ENCODE measurements at regions not wholly inside any gene's neighbourhood (a gene's known extent, or its start where the extent isn't known, plus 50 kb on each side); places are given as distances from the start of the nearest gene placed in this dataset.

DNA sequence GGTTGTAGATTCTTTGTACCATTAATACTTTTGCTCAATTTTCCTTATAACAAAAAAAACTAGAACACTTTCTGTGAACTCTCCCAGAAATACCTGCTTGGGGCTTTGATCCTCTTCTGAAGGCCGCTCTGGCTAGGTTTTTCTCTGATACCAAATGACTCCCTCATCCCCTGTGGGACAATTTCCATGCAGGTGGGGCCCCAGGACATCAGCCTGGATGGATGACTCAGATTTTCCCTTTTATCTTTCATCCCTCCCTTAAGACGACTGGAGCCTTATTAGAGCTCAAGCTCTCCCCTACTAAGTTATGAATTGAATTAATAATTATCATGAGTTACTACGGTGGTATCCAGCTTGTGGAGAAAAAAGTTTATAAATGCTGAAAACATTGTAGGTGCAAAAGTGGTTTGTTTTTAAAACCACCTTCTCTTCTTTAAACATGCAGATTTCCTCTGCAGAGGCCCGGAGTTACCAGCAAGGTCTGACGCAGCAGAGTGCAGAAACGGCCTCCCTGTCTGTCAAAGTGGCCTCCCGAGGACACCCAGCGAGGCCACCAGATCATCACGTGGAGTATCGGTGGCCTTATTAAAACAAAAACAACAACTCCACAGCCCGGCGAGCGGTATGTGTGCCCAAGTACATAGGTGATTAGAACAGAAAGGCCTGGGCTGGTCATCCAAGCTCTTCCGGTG is 50.8 kb upstream of the IRX4 start:
- in situ Hi-C loops (cut with HindIII; ENCODE audit: low pct_unique_long_range_greater_than_20kb, low sequenced_read_pairs), result no loop called here
- DNase-seq (ENCODE audit: low read depth), result no peak
